HCT116 (cell line): ENCODE measurements at regions not wholly inside any gene's neighbourhood (a gene's known extent, or its start where the extent isn't known, plus 50 kb on each side); places are given as distances from the start of the nearest gene placed in this dataset.

Experiments used
- ATAC-seq: fragments of 200-7000 bp; cut with Tn5 transposase; 2 replicates; pipeline ENCODE4 v1.9.1; 2020; ENCODE audit warnings: mild to moderate bottlenecking, moderate library complexity
- BruUV-seq: library from RNA; stranded (reverse); fragments of 400-500 nt; replicated peaks from 2 replicates; lab custom pipeline; 2021; lab: Mats Ljungman, UMichigan
- CTCF ChIA-PET: fragments of 300-600 bp; sonication (Branson Sonifier 250); formaldehyde crosslinking; loops from one replicate; lab custom pipeline; 2021; ENCODE audit warnings: antibody characterized with exemption; lab: Charles Lee
- POLR2A ChIA-PET: fragments of 300-600, 350-600 bp; sonication (Branson Sonifier 250); formaldehyde crosslinking; loops from one replicate; lab custom pipeline; 2021; ENCODE audit warnings: antibody characterized with exemption; lab: Charles Lee
- RAD21 ChIA-PET, 2 experiments: fragments of 300-600 bp; sonication (Branson Sonifier 250); formaldehyde crosslinking; loops; one replicate each; lab custom pipeline; 2023; ENCODE audit warnings: low total read pairs in 2 of 2; ENCODE audit not compliant: uncharacterized antibody in 2 of 2, unreplicated experiment in 2 of 2, low non-redundant PET in 1 of 2; lab: Charles Lee
- DNase-seq: peaks from one replicate; pipeline ENCODE4 v3.0.0-alpha.2; 2010; ENCODE audit warnings: low read depth, low spot score
- H2AFZ ChIP-seq: fragments of 200-600 bp; shearing (Covaris generic), sonication (generic); 2 replicates; pipeline ENCODE4 v1.6.1; 2017; ENCODE audit warnings: low read depth, mixed run types, mixed read lengths, antibody characterized with exemption, low read length; ENCODE audit not compliant: poor library complexity, severe bottlenecking
- H3K27ac ChIP-seq: 2 replicates; pipeline ENCODE4 v1.5.1; 2012; ENCODE audit warnings: low read depth, low read length
- H3K27me3 ChIP-seq: fragments of 200-600 bp; sonication (generic); 2 replicates; pipeline ENCODE4 v1.6.1; 2016; ENCODE audit warnings: mixed run types, low read length, mixed read lengths; ENCODE audit not compliant: insufficient read depth
- H3K36me3 ChIP-seq, 2 experiments: fragments of 200-500 bp in 1 of 2; fragments of 200-600 bp in 1 of 2; sonication (Bioruptor generic) in 1 of 2; sonication (generic) in 1 of 2; 2 replicates each; pipeline versions ENCODE4 v1.5.1 to v1.6.1; 2014 to 2016; ENCODE audit warnings: low read length in 2 of 2, inconsistent platforms in 1 of 2, mixed read lengths in 1 of 2, mixed run types in 1 of 2; ENCODE audit not compliant: insufficient read depth in 2 of 2, control insufficient read depth in 1 of 2
- H3K4me1 ChIP-seq, 2 experiments: fragments of 200-600 bp in 1 of 2; sonication (generic) in 1 of 2; 2 replicates each; pipeline versions ENCODE4 v1.5.1 to v1.6.1; 2012 to 2017; ENCODE audit warnings: low read length in 2 of 2, inconsistent platforms in 1 of 2, mild to moderate bottlenecking in 1 of 2, mixed read lengths in 1 of 2, mixed run types in 1 of 2, moderate library complexity in 1 of 2; ENCODE audit not compliant: insufficient read depth in 2 of 2, control insufficient read depth in 1 of 2
- H3K4me2 ChIP-seq: fragments of 200-600 bp; sonication (generic); 2 replicates; pipeline ENCODE4 v1.6.1; 2017; ENCODE audit warnings: mixed run types, low read length, mixed read lengths
- H3K4me3 ChIP-seq, 2 experiments: fragments of 200-600 bp in 1 of 2; sonication (generic) in 1 of 2; replicated peaks in 1 of 2; 2 replicates each; pipeline ENCODE4 v1.5.1; 2011 to 2016; ENCODE audit warnings: low read length in 2 of 2, control low read depth in 1 of 2, low read depth in 1 of 2, mild to moderate bottlenecking in 1 of 2, mixed read lengths in 1 of 2, mixed run types in 1 of 2
- H3K79me2 ChIP-seq: fragments of 200-600 bp; sonication (generic); 2 replicates; pipeline ENCODE4 v1.6.1; 2017; ENCODE audit warnings: mild to moderate bottlenecking, mixed run types, low read length, moderate library complexity, mixed read lengths; ENCODE audit not compliant: insufficient read depth
- H3K9ac ChIP-seq: fragments of 200-600 bp; sonication (generic); 2 replicates; pipeline ENCODE4 v1.6.1; 2016; ENCODE audit warnings: low read length, mixed read lengths
- H3K9me2 ChIP-seq: fragments of 200-600 bp; sonication (generic), shearing (Covaris generic); 2 replicates; pipeline ENCODE4 v1.6.1; 2017; ENCODE audit warnings: mixed run types, mild to moderate bottlenecking, moderate library complexity; ENCODE audit not compliant: insufficient read depth
- H3K9me3 ChIP-seq, 2 experiments: fragments of 200-500 bp in 1 of 2; fragments of 200-600 bp in 1 of 2; sonication (Bioruptor generic) in 1 of 2; sonication (generic) in 1 of 2; 2 replicates each; pipeline ENCODE4 v1.6.1; 2014 to 2017; ENCODE audit warnings: low read length in 2 of 2, mixed read lengths in 2 of 2, inconsistent platforms in 1 of 2, low read depth in 1 of 2, mild to moderate bottlenecking in 1 of 2, mixed run types in 1 of 2, moderate library complexity in 1 of 2; ENCODE audit not compliant: control insufficient read depth in 1 of 2, insufficient read depth in 1 of 2
- H4K20me1 ChIP-seq: fragments of 200-600 bp; sonication (generic), shearing (Covaris generic); 2 replicates; pipeline ENCODE4 v1.6.1; 2017; ENCODE audit warnings: mixed run types, mild to moderate bottlenecking, moderate library complexity; ENCODE audit not compliant: insufficient read depth
- CBX3 ChIP-seq: IDR thresholded peaks from 2 replicates; pipeline ENCODE4 v1.6.1; 2012; ENCODE audit warnings: low read depth
- CEBPB ChIP-seq: IDR thresholded peaks from 2 replicates; pipeline ENCODE4 v1.6.1; 2012; ENCODE audit warnings: low read depth
- EZH2phosphoT487 ChIP-seq: fragments of 200-600 bp; IDR thresholded peaks from 2 replicates; pipeline ENCODE4 v1.6.1; 2018; ENCODE audit warnings: antibody characterized with exemption, borderline replicate concordance
- FOSL1 ChIP-seq: IDR thresholded peaks from 2 replicates; pipeline ENCODE4 v1.6.1; 2012; ENCODE audit warnings: low read depth
- JUND ChIP-seq: IDR thresholded peaks from 2 replicates; pipeline ENCODE4 v1.6.1; 2012
- MAX ChIP-seq: IDR thresholded peaks from 2 replicates; pipeline ENCODE4 v1.6.1; 2012
- SRF ChIP-seq: IDR thresholded peaks from 2 replicates; pipeline ENCODE4 v1.6.1; 2012; ENCODE audit warnings: low read depth
- YY1 ChIP-seq: IDR thresholded peaks from 2 replicates; pipeline ENCODE4 v1.6.1; 2011; ENCODE audit warnings: low read length, low read depth, moderate library complexity, mild to moderate bottlenecking; ENCODE audit not compliant: insufficient replicate concordance; ENCODE audit errors: extremely low read depth
- ZFX ChIP-seq: fragments of 450-650 bp; IDR thresholded peaks from 2 replicates; pipeline ENCODE4 v1.6.1; 2017
- ZNF274 ChIP-seq: fragments of 200-500 bp; sonication (Bioruptor generic); IDR thresholded peaks from 2 replicates; pipeline ENCODE4 v1.6.1; 2014; ENCODE audit warnings: mild to moderate bottlenecking, low read depth, low read length, inconsistent platforms
- intact Hi-C: fragments of 100-400 bp; cut with micrococcal nuclease; formaldehyde crosslinking; loops from 2 replicates; pipeline ENCODE4 v1.10.0; 2022
- TF ChIP-seq, protein P1 (sequence below): IDR thresholded peaks from 2 replicates; pipeline ENCODE4 v1.6.1; 2011; ENCODE audit warnings: mild to moderate bottlenecking, low read length, moderate library complexity; ENCODE audit not compliant: insufficient replicate concordance; ENCODE audit errors: extremely low read depth
- TF ChIP-seq, protein P2 (sequence below): IDR thresholded peaks from 2 replicates; pipeline ENCODE4 v1.6.1; 2012; ENCODE audit warnings: low read depth

GRCh38 chr2:234773129-234773528, 178.7 kb upstream of the SH3BP4 start:
- H3K27ac ChIP-seq, result no peak overlapping the region

More at GRCh38 chr2:234773129-234773528, 178.7 kb upstream of the SH3BP4 start:
- CTCF ChIA-PET, result no interaction called here
- no peak overlapping the region for H3K4me3 ChIP-seq
- BruUV-seq, result no TSS peak
- no peak overlapping the region for H3K9ac ChIP-seq
- H2AFZ ChIP-seq, result no peak overlapping the region
- H3K4me2 ChIP-seq, result no peak overlapping the region
- intact Hi-C loops, result no loop called here
- RAD21 ChIA-PET, result no interaction called here
- H3K9me3 ChIP-seq, result no peaks in the 10 kb centered on the region
- H3K36me3 ChIP-seq, result no peaks in the 10 kb centered on the region
- no peak for DNase-seq
- H3K9me2 ChIP-seq, result no peaks in the 10 kb centered on the region
- no peaks in the 10 kb centered on the region for H4K20me1 ChIP-seq
- H3K4me1 ChIP-seq, result peaks cover 0 to 8% of the 10 kb centered on the region in 2 experiments; a peak in 2 of 4 replicates
- POLR2A ChIA-PET, result no interaction called here
- no peak for ATAC-seq
- H3K27me3 ChIP-seq, result no peaks in the 10 kb centered on the region
- no peak for TF ChIP-seq FOSL1
- no peak for TF ChIP-seq CEBPB
- no peak for TF ChIP-seq SRF
- no peak for TF ChIP-seq CBX3
- TF ChIP-seq, protein P1, sequence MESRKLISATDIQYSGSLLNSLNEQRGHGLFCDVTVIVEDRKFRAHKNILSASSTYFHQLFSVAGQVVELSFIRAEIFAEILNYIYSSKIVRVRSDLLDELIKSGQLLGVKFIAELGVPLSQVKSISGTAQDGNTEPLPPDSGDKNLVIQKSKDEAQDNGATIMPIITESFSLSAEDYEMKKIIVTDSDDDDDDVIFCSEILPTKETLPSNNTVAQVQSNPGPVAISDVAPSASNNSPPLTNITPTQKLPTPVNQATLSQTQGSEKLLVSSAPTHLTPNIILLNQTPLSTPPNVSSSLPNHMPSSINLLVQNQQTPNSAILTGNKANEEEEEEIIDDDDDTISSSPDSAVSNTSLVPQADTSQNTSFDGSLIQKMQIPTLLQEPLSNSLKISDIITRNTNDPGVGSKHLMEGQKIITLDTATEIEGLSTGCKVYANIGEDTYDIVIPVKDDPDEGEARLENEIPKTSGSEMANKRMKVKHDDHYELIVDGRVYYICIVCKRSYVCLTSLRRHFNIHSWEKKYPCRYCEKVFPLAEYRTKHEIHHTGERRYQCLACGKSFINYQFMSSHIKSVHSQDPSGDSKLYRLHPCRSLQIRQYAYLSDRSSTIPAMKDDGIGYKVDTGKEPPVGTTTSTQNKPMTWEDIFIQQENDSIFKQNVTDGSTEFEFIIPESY, result no peak
- TF ChIP-seq ZNF274, result no peak
- no peak for TF ChIP-seq ZFX
- no peak for TF ChIP-seq EZH2phosphoT487
- TF ChIP-seq, protein P2, sequence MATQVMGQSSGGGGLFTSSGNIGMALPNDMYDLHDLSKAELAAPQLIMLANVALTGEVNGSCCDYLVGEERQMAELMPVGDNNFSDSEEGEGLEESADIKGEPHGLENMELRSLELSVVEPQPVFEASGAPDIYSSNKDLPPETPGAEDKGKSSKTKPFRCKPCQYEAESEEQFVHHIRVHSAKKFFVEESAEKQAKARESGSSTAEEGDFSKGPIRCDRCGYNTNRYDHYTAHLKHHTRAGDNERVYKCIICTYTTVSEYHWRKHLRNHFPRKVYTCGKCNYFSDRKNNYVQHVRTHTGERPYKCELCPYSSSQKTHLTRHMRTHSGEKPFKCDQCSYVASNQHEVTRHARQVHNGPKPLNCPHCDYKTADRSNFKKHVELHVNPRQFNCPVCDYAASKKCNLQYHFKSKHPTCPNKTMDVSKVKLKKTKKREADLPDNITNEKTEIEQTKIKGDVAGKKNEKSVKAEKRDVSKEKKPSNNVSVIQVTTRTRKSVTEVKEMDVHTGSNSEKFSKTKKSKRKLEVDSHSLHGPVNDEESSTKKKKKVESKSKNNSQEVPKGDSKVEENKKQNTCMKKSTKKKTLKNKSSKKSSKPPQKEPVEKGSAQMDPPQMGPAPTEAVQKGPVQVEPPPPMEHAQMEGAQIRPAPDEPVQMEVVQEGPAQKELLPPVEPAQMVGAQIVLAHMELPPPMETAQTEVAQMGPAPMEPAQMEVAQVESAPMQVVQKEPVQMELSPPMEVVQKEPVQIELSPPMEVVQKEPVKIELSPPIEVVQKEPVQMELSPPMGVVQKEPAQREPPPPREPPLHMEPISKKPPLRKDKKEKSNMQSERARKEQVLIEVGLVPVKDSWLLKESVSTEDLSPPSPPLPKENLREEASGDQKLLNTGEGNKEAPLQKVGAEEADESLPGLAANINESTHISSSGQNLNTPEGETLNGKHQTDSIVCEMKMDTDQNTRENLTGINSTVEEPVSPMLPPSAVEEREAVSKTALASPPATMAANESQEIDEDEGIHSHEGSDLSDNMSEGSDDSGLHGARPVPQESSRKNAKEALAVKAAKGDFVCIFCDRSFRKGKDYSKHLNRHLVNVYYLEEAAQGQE, result no peak
- TF ChIP-seq JUND, result no peak
- TF ChIP-seq MAX, result no peak
- TF ChIP-seq YY1, result no peak
- no peaks in the 10 kb centered on the region for H3K79me2 ChIP-seq
